ENCODE measurements at regions not wholly inside any gene's neighbourhood (a gene's known extent, or its start where the extent isn't known, plus 50 kb on each side); places are given as distances from the start of the nearest gene placed in this dataset.
"Not testable (repeated sequence)": the region's sequence is repeated elsewhere in the genome, so short reads cannot be mapped to it uniquely, and the experiment has no call there.

- TF ChIP-seq, protein P1, sequence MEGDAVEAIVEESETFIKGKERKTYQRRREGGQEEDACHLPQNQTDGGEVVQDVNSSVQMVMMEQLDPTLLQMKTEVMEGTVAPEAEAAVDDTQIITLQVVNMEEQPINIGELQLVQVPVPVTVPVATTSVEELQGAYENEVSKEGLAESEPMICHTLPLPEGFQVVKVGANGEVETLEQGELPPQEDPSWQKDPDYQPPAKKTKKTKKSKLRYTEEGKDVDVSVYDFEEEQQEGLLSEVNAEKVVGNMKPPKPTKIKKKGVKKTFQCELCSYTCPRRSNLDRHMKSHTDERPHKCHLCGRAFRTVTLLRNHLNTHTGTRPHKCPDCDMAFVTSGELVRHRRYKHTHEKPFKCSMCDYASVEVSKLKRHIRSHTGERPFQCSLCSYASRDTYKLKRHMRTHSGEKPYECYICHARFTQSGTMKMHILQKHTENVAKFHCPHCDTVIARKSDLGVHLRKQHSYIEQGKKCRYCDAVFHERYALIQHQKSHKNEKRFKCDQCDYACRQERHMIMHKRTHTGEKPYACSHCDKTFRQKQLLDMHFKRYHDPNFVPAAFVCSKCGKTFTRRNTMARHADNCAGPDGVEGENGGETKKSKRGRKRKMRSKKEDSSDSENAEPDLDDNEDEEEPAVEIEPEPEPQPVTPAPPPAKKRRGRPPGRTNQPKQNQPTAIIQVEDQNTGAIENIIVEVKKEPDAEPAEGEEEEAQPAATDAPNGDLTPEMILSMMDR (IDR thresholded peaks at IDR 0.05; ENCODE audit: insufficient read depth, low read length) = no peak
- H3K4me3 ChIP-seq (ENCODE audit: low read depth, low read length) = no peak overlapping the region
- no peak for DNase-seq (ENCODE audit: low read depth)
Observed at GRCh38 chr4:188658958-188659522, 519.8 kb downstream of the TRIML1 start.

GRCh38 chr4:188660796-188661195, 521.6 kb downstream of the TRIML1 start:
- H3K4me3 ChIP-seq (ENCODE audit: low read depth, low read length) = no peak overlapping the region
- TF ChIP-seq, protein P1 (IDR thresholded peaks at IDR 0.05; ENCODE audit: insufficient read depth, low read length) = no peak
- DNase-seq (ENCODE audit: low read depth) = no peak

DNA sequence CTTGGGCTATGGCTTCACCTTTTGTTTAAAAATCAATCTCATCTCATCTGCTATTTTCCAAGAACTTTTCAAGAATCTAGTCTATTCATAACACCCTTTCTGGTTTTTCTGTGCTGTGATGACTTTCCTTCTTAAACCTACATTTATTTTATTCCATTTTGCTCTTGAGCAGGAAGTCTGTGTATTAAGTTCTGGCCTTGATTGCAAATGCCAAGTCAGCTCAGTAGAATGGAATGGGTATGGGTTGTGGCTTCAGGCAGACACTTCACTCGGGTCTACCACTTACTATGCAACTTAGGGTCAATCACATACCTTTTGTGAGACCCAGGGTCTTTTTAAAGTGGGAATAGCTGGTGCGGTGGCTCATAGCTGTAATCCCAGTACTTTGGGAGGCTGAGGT, 522.3 kb downstream of the TRIML1 start:
- DNase-seq (ENCODE audit: low read depth) = no peak
- TF ChIP-seq, protein P1 (IDR thresholded peaks at IDR 0.05; ENCODE audit: insufficient read depth, low read length) = no peak
- H3K4me3 ChIP-seq (ENCODE audit: low read depth, low read length) = no peak overlapping the region

- H3K4me3 ChIP-seq (ENCODE audit: low read depth, low read length) = no peak overlapping the region
- no peak for DNase-seq (ENCODE audit: low read depth)
- TF ChIP-seq, protein P1 (IDR thresholded peaks at IDR 0.05; ENCODE audit: insufficient read depth, low read length) = no peak
Observed at GRCh38 chr4:188663369-188663768, 524.1 kb downstream of the TRIML1 start.

DNA sequence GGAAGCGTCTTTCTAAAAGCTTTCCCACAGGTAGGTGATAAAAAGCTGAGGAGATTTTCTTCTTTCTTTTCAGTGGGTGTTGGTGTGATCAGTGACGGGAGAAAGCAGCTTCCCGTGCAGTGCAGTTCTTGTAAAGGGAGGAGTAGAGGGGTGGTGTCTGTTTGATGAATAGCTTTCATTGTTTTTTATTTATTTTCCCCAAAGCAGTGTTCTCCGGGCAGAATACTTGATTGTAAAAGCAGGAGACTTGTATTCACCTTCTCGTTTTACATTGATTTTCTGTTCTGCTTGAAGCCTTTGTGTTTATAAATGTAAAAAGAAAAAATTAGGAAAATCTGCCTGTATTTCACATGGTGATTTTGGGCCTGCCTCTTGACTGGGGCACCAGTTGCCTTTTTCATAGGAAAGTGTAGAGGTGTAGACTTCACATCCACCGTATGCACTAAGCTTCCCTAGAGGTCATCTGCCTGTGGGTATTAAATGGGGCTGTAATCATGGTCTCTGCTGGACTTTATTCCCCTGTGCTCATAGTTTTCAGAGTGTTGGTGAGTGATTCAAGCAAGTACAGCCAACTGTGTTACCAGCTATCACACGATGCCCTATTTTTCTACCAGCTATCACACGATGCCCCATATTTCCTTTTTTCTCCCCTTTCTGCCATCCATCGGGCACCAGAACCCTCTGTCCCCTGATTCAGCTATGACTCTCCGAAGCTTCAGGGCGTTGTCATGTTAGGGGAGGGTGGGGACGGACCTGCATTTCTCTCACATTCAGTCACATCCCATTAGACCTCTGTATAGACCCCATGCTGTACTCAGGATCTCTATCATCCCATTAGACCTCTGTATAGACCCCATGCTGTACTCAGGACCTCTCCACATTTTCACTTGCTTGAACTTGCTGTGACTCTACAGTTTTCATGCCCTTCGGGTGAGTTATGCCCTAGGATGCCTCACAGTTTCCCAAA, 526.5 kb downstream of the TRIML1 start:
- TF ChIP-seq, protein P1 (IDR thresholded peaks at IDR 0.05; ENCODE audit: insufficient read depth, low read length) = no peak
- DNase-seq (ENCODE audit: low read depth) = no peak
- no peak overlapping the region for H3K4me3 ChIP-seq (ENCODE audit: low read depth, low read length)

- H3K4me3 ChIP-seq (ENCODE audit: low read depth, low read length); DNase-seq (ENCODE audit: low read depth): not testable (repeated sequence)
Observed at GRCh38 chr4:188678691-188679090, 539.5 kb downstream of the TRIML1 start.

DNA sequence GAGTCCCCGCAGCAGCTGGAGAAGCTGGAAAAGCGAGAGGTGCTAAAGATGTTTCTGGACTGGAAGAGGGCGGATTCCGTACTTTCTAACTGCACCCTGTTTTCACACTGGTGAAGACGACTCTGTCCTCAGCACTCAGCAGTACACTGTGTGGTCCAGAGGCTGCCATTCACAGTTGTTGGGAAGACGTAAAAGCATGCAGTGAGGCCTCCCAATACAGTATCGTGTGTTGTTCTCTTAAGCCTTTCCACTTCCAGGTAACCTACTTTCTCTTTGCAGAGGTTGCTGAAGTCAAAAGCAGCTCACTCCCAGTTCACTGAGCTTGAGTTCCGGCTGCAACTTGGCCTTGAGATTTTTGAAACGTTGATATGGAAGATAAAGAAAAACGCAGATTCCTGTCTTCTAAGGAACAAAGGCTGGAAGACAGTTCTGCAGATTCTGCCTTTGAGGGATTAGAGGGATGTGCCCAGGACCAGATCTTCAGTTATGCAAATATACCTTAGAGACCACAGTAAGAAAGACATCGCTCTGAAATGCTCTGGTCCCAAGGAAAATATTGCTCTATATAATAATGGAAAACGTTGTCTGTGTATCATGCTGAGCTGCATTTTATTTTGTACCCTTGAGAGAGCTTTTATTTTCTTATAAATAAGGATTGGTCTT, 540.9 kb downstream of the TRIML1 start:
- TF ChIP-seq, protein P1 (IDR thresholded peaks at IDR 0.05; ENCODE audit: insufficient read depth, low read length) = no peak
- DNase-seq (ENCODE audit: low read depth) = no peak
- no peak overlapping the region for H3K4me3 ChIP-seq (ENCODE audit: low read depth, low read length)
